ENCODE measurements at regions not wholly inside any gene's neighbourhood (a gene's known extent, or its start where the extent isn't known, plus 50 kb on each side); places are given as distances from the start of the nearest gene placed in this dataset.

DNA sequence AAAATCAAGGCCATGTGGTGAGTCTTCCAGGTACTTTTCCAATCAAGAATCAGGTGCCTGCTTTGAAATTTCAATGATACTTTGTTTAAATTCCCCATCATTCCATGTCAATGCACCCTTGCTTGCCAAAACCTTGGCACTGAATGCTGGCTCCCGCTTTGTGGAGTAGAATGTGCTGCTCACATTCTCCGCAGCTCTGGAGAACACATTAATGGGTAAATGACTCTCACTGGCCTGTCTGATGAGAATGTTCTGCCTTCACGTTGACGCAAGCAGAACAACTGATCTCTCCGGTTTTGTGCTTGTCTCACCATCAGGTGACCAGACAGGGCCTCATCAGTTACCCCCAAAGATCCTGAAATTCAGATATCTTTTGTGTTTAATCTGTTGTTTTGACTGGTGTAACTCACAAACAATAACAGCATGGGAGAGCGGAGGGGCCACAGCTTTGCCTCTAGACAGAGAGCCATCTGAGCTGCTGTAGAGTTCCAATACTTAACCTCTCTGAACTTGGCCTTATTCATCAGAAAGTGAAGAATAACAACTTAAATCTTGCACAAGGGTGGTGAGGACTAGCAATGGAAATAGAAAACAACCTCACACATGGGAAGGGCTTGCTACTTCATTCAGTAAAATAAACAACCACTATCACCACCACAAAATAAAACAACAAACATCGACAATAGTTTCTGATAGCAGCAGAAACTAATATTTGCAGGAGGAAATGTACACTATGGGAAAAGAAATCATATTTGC is 276.9 kb upstream of the IGFBP3 start:
- no peak for TF ChIP-seq POLR2A (IDR thresholded peaks at IDR 0.05)
- TF ChIP-seq, protein P1, sequence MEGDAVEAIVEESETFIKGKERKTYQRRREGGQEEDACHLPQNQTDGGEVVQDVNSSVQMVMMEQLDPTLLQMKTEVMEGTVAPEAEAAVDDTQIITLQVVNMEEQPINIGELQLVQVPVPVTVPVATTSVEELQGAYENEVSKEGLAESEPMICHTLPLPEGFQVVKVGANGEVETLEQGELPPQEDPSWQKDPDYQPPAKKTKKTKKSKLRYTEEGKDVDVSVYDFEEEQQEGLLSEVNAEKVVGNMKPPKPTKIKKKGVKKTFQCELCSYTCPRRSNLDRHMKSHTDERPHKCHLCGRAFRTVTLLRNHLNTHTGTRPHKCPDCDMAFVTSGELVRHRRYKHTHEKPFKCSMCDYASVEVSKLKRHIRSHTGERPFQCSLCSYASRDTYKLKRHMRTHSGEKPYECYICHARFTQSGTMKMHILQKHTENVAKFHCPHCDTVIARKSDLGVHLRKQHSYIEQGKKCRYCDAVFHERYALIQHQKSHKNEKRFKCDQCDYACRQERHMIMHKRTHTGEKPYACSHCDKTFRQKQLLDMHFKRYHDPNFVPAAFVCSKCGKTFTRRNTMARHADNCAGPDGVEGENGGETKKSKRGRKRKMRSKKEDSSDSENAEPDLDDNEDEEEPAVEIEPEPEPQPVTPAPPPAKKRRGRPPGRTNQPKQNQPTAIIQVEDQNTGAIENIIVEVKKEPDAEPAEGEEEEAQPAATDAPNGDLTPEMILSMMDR (IDR thresholded peaks at IDR 0.05), result no peak
